Stimulated activated CD4-positive, alpha-beta T cell treated with anti-CD3 and anti-CD28 coated beads, Interleukin-1b, Interleukin-23, amount 100 ng/mL, for 48 hours (primary cell): ENCODE measurements at regions not wholly inside any gene's neighbourhood (a gene's known extent, or its start where the extent isn't known, plus 50 kb on each side); places are given as distances from the start of the nearest gene placed in this dataset.

Source experiments
- DNase-seq: peaks from one replicate; pipeline ENCODE4 v3.0.0-alpha.2; 2020

GRCh38 chr21:38875694-38876492 lies 70.2 kb downstream of the ETS2 start:
- DNase-seq = no peak
